ENCODE measurements at regions not wholly inside any gene's neighbourhood (a gene's known extent, or its start where the extent isn't known, plus 50 kb on each side); places are given as distances from the start of the nearest gene placed in this dataset.

- DNase-seq (ENCODE audit: low read depth) = no peak
These were observed 137.2 kb upstream of the GPC1 start for GRCh38 chr2:240298117-240298790.

- DNase-seq (ENCODE audit: low read depth) = no peak
These were observed 136.4 kb upstream of the GPC1 start for GRCh38 chr2:240298803-240299709.

- no peak for DNase-seq (ENCODE audit: low read depth)
These were observed 135.8 kb upstream of the GPC1 start for GRCh38 chr2:240299710-240300068.

- DNase-seq (ENCODE audit: low read depth) = no peak
These were observed 135.1 kb upstream of the GPC1 start for GRCh38 chr2:240300261-240300821.

- no peak for DNase-seq (ENCODE audit: low read depth)
These were observed 134.6 kb upstream of the GPC1 start for GRCh38 chr2:240300840-240301239.

- no peak for DNase-seq (ENCODE audit: low read depth)
These were observed 134.1 kb upstream of the GPC1 start for GRCh38 chr2:240301256-240301795.

- DNase-seq (ENCODE audit: low read depth) = no peak
These were observed 133.4 kb upstream of the GPC1 start for GRCh38 chr2:240302041-240302440.

- DNase-seq (ENCODE audit: low read depth) = no peak
These were observed 132.4 kb upstream of the GPC1 start for GRCh38 chr2:240302933-240303595.

- DNase-seq (ENCODE audit: low read depth) = no peak
These were observed 131.3 kb upstream of the GPC1 start for GRCh38 chr2:240303896-240304745.

- DNase-seq (ENCODE audit: low read depth) = no peak
These were observed 130.7 kb upstream of the GPC1 start for GRCh38 chr2:240304746-240305161.

GRCh38 chr2:240305369-240305962 lies 130.0 kb upstream of the GPC1 start:
- no peak for DNase-seq (ENCODE audit: low read depth)

- no peak for DNase-seq (ENCODE audit: low read depth)
These were observed 129.3 kb upstream of the GPC1 start for GRCh38 chr2:240306185-240306584.

GRCh38 chr2:240308111-240308651 lies 127.3 kb upstream of the GPC1 start:
- no peak for DNase-seq (ENCODE audit: low read depth)

GRCh38 chr2:240309214-240309613 lies 126.2 kb upstream of the GPC1 start:
- no peak for DNase-seq (ENCODE audit: low read depth)

- no peak for DNase-seq (ENCODE audit: low read depth)
These were observed 125.3 kb upstream of the GPC1 start for GRCh38 chr2:240310201-240310600.

GRCh38 chr2:240310645-240311044 lies 124.8 kb upstream of the GPC1 start:
- DNase-seq (ENCODE audit: low read depth) = no peak

- DNase-seq (ENCODE audit: low read depth) = no peak
These were observed 123.6 kb upstream of the GPC1 start for GRCh38 chr2:240311821-240312220.

- DNase-seq (ENCODE audit: low read depth) = no peak
These were observed 116.1 kb upstream of the GPC1 start for GRCh38 chr2:240319221-240319854.

GRCh38 chr2:240319855-240320203 lies 115.6 kb upstream of the GPC1 start:
- DNase-seq (ENCODE audit: low read depth) = no peak
